Loucy (cell line): ENCODE measurements at regions not wholly inside any gene's neighbourhood (a gene's known extent, or its start where the extent isn't known, plus 50 kb on each side); places are given as distances from the start of the nearest gene placed in this dataset.

Source experiments
- CTCF ChIP-seq: fragments of 200-600 bp; sonication (generic); conservative IDR thresholded peaks from 2 replicates; pipeline ENCODE4 v1.5.1; 2014; ENCODE audit warnings: mild to moderate bottlenecking, antibody characterized with exemption, low read length
- EZH2phosphoT487 ChIP-seq: fragments of 200-600 bp; IDR thresholded peaks from 2 replicates; pipeline ENCODE4 v1.6.1; 2018; ENCODE audit warnings: antibody characterized with exemption, mild to moderate bottlenecking, moderate library complexity, borderline replicate concordance

GRCh38 chr19:30626626-30626966 lies 254.4 kb downstream of the ZNF536 start:
- TF ChIP-seq CTCF (no peak), EZH2phosphoT487 (no peak)
